GM19468 (cell line): ENCODE measurements at regions not wholly inside any gene's neighbourhood (a gene's known extent, or its start where the extent isn't known, plus 50 kb on each side); places are given as distances from the start of the nearest gene placed in this dataset.

Experiments
- ATAC-seq: cut with Tn5 transposase; IDR thresholded peaks from one replicate; pipeline ENCODE4 v1.9.1; 2021; ENCODE audit warnings: mild to moderate bottlenecking, moderate library complexity, moderate number of reproducible peaks; ENCODE audit not compliant: unreplicated experiment; ENCODE audit errors: extremely low read depth

GRCh38 chr13:82751206-82751605 lies 1131.1 kb downstream of the SLITRK1 start:
- ATAC-seq: no peak

DNA sequence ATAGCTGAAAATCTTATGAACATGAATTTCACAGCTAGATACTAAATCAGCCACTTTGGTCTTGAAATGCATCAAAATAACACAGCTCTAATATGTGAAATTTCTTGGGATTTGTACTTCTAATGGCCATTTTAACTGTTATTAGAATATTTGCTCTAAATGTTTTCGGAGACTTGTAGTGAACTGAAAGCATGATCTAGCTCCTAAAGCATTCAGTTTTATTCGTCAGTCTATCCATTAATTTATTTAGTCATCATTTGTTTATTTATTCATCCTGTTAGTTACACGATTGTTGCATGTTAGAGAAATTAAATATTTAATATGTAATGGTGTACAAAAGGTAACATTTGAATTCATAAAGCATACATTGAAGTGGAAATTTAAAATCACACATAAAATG lies 1132.7 kb downstream of the SLITRK1 start:
- ATAC-seq: no peak

- no peak for ATAC-seq
Measured at GRCh38 chr13:82747958-82748357, 1134.3 kb downstream of the SLITRK1 start.

GRCh38 chr13:82747291-82747690 lies 1135.0 kb downstream of the SLITRK1 start:
- ATAC-seq: no peak

- no peak for ATAC-seq
Measured at GRCh38 chr13:82740442-82740841, 1141.8 kb downstream of the SLITRK1 start.

- ATAC-seq: no peak
Measured at GRCh38 chr13:82739881-82740280, 1142.4 kb downstream of the SLITRK1 start.

DNA sequence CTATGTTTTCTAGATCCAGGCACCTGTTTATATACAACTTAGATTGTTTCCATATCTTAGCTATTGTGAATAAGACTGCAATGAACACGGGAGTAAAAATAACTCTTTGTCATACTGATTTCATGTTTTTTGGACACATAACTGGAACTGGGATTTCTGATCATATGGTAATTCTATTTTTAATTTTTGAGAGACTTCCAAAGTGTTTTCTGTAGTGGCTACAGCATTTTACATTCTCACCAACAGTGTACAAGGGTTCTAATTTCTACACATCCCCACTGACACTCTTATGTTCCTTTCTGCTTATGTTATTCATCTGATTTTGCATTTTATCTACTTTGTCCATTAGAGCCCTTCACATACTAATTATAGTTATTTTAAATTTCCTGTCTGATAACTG lies 1152.9 kb downstream of the SLITRK1 start:
- no peak for ATAC-seq

DNA sequence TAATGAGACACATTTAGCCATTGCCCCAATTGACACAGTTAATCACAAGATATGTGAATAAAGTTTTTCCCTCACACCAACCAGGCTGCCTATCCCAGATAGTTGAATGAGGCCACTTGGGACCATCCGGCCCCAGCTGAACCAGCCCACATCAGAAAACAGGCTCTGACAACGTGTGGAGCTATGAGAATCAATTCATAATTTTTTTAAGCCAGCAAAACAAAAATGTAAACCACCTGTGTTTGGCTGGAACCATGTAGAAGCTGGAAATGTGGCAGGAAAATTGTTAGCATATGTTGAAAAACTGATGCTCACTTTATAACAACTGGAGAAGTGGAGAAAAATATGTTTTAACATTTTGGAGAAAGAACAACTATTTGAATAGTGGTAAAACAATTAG lies 1161.3 kb downstream of the SLITRK1 start:
- no peak for ATAC-seq

- ATAC-seq: no peak
Measured at GRCh38 chr13:82719987-82720386, 1162.3 kb downstream of the SLITRK1 start.

DNA sequence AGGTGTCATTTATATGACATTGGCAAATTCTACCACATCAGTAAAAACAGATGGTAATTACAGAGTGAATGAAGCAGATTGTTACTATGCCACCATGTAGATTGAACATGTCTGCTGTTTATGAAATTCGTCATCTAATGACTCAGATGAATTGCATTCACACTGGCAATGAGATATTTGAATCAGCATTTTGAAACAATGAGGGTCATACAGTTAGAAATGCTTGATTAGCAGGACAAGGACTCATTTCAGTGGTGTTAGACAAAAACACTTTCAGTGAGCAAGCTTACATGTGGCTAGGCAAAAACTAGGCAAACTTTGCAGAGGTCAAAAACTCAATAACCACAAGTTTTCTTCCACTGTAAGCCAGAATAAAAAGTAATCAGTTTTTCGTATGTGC lies 1165.0 kb downstream of the SLITRK1 start:
- no peak for ATAC-seq

DNA sequence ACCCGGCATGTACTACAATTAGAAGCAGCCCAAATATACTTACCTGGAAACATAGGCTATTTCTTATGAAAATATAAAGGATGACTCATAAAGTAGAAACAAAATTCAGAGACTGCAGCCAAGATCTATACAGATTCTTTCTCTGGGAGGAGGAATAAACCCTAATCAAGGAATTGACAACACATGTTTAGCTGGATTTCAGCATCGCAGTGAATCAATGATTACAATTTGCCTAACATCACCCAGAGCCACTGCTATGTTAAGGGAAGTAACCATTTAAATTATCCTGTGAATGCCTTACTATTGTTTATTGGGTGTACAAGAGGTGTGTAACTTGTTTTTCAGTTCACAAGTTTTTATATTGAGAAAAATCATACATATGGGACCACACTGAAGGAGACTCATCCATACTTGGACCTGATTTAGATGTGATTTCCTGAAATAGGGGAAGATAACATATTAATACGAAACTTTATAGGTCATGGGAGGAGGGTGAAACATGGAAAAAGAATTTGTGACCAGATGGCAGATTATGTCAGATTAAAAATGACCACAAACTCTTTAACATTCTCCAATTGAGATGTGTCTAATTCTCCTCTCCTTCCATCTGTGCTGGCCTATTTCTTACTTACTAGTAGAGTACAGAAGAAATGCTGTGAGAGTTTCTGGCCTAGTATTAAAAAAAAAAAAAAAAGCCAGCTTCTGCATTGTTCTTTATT lies 1168.4 kb downstream of the SLITRK1 start:
- ATAC-seq: no peak

DNA sequence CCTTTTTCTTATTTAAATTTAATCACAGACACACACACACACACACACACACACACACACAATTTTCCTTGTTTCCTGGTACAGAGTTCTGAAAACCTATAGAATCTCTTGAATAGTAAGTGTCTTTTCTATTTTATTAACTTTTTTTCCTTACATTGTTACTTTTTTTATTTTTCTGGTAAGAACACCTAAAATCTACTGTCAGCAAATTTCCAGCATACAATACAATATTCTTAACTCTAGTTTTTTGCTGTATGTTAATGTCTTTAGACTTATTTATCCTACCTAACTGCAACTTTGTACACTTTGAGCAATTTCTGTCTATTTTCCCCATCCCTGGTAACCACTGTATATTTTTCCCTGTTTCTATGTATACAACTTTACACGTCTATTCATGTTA lies 1179.8 kb downstream of the SLITRK1 start:
- no peak for ATAC-seq

DNA sequence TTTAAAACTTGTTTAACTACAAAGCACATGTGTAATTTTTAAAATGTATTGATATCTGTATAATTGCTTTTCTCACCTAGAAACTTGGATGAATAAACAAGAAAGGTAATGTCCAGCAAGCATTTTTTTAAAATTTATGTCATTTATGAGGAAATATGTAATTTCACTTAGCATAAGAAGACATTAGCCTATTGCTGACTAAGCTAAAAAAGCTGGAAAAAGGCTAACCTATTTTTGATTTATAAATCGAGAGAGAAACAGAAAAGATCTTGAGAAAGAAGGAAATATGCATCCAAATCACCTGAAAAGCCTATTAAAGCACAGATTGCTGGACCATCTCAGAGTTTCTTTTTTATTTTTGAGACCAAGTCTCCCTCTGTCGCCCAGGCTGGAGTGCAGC lies 1181.3 kb downstream of the SLITRK1 start:
- ATAC-seq: no peak

GRCh38 chr13:82698941-82699340 lies 1183.3 kb downstream of the SLITRK1 start:
- no peak for ATAC-seq

DNA sequence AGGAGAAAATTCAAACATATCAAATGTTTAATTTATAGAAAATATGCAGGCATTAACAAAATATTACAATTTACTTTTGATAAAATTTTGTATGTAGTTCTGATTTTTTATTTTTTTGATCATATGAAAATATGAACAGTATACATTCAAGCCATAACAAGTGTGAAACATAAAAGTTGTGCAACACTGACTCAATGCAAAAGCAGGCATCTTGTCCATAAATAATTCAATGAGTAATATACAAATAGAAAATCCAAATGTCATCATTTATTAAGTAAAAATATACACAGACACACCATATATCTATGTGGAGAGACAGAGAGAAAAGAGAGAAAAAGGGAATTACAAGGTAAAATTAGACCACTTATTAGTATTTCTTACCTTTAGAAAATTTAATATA lies 1183.9 kb downstream of the SLITRK1 start:
- no peak for ATAC-seq

DNA sequence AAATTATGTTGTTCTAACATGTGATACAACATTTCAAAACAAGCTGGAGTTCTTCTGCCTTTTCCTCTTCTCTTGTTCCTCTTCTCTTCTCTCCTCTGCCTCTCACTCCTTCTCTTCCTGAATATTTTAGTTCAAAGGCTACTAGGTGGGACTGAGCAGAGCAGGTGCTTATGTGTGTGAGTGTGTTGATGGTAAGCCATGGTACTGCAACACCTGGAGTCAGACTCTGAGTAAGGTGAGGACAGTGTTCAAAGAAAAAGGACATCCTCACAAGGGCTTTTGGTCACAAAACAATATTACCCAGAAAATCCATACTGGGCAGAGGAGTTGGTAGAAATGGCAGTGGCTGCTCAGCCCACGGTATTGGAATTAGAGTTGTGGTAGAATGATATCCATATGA lies 1188.7 kb downstream of the SLITRK1 start:
- ATAC-seq: no peak

GRCh38 chr13:82688400-82688994 lies 1193.8 kb downstream of the SLITRK1 start:
- ATAC-seq: peak; percentile 48

DNA sequence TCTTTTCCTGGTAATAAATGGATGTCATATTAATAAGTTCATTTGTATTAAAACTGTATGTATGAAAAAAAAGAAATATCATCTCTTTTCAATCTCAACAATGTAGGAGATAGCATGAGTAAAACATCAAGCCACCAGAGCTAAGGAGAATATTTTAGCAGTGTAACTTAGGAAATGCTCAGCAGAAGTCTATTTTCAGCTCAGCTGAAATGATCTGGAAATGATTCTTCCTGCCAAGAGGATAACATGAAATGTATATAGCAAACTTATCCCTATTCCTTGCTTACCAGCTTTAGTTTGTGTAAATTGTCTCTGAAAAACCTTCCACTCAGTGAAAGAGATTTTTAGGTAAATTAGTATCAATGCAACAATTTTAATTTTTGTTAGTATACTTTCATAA lies 1194.4 kb downstream of the SLITRK1 start:
- ATAC-seq: no peak

DNA sequence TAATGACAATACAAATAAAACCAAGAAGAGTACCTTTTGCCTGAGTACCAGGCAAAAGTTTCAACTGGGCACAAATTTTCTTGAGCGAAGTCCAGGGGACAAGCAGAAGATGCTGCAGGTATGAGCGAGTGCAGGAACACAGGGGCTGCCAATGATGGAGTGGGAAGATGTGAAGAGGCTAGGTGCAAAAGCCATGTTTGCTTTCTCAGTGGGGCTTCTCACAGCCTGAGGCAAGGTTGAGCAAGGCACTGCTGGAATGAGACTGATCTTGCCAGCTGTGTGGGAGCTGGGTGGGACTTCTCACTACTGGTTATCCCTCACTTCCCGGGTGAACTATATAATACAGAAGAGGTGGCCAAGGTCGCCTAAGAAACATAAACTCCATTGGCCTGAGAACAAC lies 1200.7 kb downstream of the SLITRK1 start:
- ATAC-seq: no peak

DNA sequence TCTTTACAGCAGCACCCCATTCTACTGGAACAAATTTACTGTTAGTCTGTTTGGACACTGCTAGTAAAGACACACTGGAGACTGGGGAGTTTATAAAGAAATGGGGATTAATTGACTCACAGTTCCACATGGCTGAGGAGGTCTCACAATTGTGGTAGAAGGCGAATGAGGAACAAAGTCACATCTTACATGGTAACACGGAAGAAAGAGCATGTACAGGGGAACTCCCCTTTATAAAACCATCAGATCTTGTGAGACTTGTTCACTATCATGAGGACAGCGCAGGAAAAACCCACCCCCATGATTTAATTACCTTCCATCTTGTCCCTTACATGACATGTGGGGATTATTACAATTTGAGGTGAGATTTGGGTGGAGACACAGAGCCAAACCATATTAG lies 1204.2 kb downstream of the SLITRK1 start:
- no peak for ATAC-seq

GRCh38 chr13:82675024-82675423 lies 1207.2 kb downstream of the SLITRK1 start:
- ATAC-seq: no peak

DNA sequence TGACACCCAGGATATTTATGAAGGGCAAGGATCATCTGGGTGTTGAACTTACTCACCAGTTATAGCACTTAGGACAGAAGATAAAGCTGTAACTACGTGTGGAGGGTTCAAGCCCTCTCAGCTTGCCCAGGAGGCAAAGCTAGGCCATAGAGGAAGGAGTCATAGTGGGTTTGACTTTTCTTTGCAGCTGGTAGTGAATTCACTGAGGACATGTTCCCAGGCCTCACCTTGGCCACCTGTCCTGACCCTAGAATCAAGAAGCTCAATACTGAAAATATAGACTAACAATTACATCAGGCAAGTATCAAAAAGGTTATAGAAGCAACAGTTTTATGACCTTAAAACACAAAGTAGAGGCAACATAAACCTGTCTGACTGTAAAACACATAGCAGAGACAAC lies 1207.7 kb downstream of the SLITRK1 start:
- no peak for ATAC-seq
